ENCODE measurements at regions not wholly inside any gene's neighbourhood (a gene's known extent, or its start where the extent isn't known, plus 50 kb on each side); places are given as distances from the start of the nearest gene placed in this dataset.

GRCh38 chr2:71880846-71881610 is 266.6 kb downstream of the CYP26B1 start:
- H2BK20ac ChIP-seq (ENCODE audit: low read length), result no peak overlapping the region
- H3K79me1 ChIP-seq (ENCODE audit: low read depth, low read length), result no peaks in the 10 kb centered on the region
- ChIA-PET POLR2A (ENCODE audit: partially characterized antibody) (no interaction called here), CTCF (ENCODE audit: partially characterized antibody) (interaction anchor here (0.6 to 4.7 kb wide), 12 partner anchors 10 to 351 kb away, joined by 3 to 22 read pairs (median 3); no protein-coding TSS in a partner anchor)
- no peak overlapping the region for H3K4me2 ChIP-seq (ENCODE audit: insufficient read depth in 1 of 2, low read depth in 2 of 2, low read length in 2 of 2)
- 92% methylated on average over 4 of the region's 4 CpGs; no CpG with 5 or more reads in 1 of the 2 experiments for WGBS, 2 experiments (ENCODE audit: extremely low coverage in 1 of 2, insufficient coverage in 1 of 2, insufficient read length in 1 of 2, insufficient replicate concordance in 2 of 2, low coverage in 1 of 2, low lambda C conversion rate in 2 of 2, missing lambda C conversion rate in 1 of 2)
- no peaks in the 10 kb centered on the region for H3K27me3 ChIP-seq (replicated peaks in 1 of 4; ENCODE audit: control insufficient read depth in 3 of 4, extremely low read depth in 1 of 4, insufficient read depth in 3 of 4, low read length in 3 of 4)
- no peak overlapping the region for H3K23ac ChIP-seq (ENCODE audit: insufficient read length)
- no peaks in the 10 kb centered on the region for H3K79me2 ChIP-seq (ENCODE audit: control insufficient read depth in 1 of 2, insufficient read depth in 2 of 2, low read length in 2 of 2)
- no peaks in the 10 kb centered on the region for H3K23me2 ChIP-seq (ENCODE audit: low read depth, low read length)
- H3K4ac ChIP-seq (replicated peaks; ENCODE audit: insufficient read length, low read depth, low read length), result no peak overlapping the region
- H3K56ac ChIP-seq (replicated peaks; ENCODE audit: insufficient read length, low read depth, low read length), result no peak overlapping the region
- 0 out of 2 replicates have a peak overlapping the region, but pooled peaks have one; percentile 17 for H2BK12ac ChIP-seq (ENCODE audit: low read depth, low read length)
- H3K4me3 ChIP-seq (ENCODE audit: extremely low read depth in 1 of 4, insufficient read depth in 2 of 4, low read depth in 3 of 4, low read length in 4 of 4), result no peak overlapping the region
- no peaks in the 10 kb centered on the region for H4K20me1 ChIP-seq (replicated peaks in 1 of 2; ENCODE audit: control insufficient read depth in 1 of 2, insufficient read depth in 2 of 2, low read length in 2 of 2)
- H3K18ac ChIP-seq (ENCODE audit: extremely low read depth, low read length), result no peak overlapping the region
- no peaks in the 10 kb centered on the region for H3K9me3 ChIP-seq (ENCODE audit: insufficient read depth in 2 of 2, low read depth in 1 of 2, low read length in 1 of 2)
- no peak overlapping the region for H4K91ac ChIP-seq (replicated peaks; ENCODE audit: insufficient read length, low read length)
- no peak overlapping the region for H3K27ac ChIP-seq (ENCODE audit: low read depth, low read length)
- no peak for FAIRE-seq
- no peak for DNase-seq (ENCODE audit: low read depth in 1 of 2, low spot score in 2 of 2)
- TF ChIP-seq RFX5 (IDR thresholded peaks at IDR 0.05; ENCODE audit: borderline replicate concordance, low read depth, low read length) (no peak), FOSL1 (IDR thresholded peaks at IDR 0.05; ENCODE audit: insufficient read depth, low read depth, low read length) (no peak), TAF7 (optimal IDR thresholded peaks at IDR 0.05; ENCODE audit: borderline replicate concordance, low read depth, low read length) (no peak)
- H4K5ac ChIP-seq (ENCODE audit: insufficient read length, low read depth, low read length), result no peak overlapping the region
- H2BK15ac ChIP-seq (ENCODE audit: low read length), result no peak overlapping the region
- H2BK5ac ChIP-seq (ENCODE audit: low read depth, low read length), result no peak overlapping the region
- no peak overlapping the region for H3K14ac ChIP-seq (ENCODE audit: insufficient read length)
- H4K8ac ChIP-seq (ENCODE audit: extremely low read depth, insufficient read depth, low read length), result no peak overlapping the region
- H3K36me3 ChIP-seq (ENCODE audit: control insufficient read depth in 2 of 4, insufficient read depth in 4 of 4, low read length in 3 of 4), result no peaks in the 10 kb centered on the region
- H2AFZ ChIP-seq (ENCODE audit: low read length), result no peak overlapping the region
- no peak overlapping the region for H2BK120ac ChIP-seq (replicated peaks; ENCODE audit: low read depth, low read length)
- H3K4me1 ChIP-seq (replicated peaks in 1 of 4; ENCODE audit: control insufficient read depth in 3 of 4, insufficient read depth in 4 of 4, low read length in 3 of 4), result no peaks in the 10 kb centered on the region; a peak in 1 of 7 replicates
- H2AK5ac ChIP-seq (ENCODE audit: low read depth, low read length), result no peak overlapping the region
- H3K9ac ChIP-seq (replicated peaks in 1 of 4; ENCODE audit: extremely low read depth in 1 of 4, low read depth in 3 of 4, low read length in 3 of 4), result no peak overlapping the region
